Activated effector memory CD4-positive, alpha-beta T cell treated with Interleukin-2 at 50 U/mL for 16 hours (primary cell): ENCODE measurements at regions not wholly inside any gene's neighbourhood (a gene's known extent, or its start where the extent isn't known, plus 50 kb on each side); places are given as distances from the start of the nearest gene placed in this dataset.
A peak's percentile ranks its signal among the peaks of the same experiment; 100 is the strongest.
"Not testable (repeated sequence)": the region's sequence is repeated elsewhere in the genome, so short reads cannot be mapped to it uniquely, and the experiment has no call there.

Experiments
- DNase-seq: peaks from one replicate; pipeline ENCODE4 v3.0.0-alpha.2; 2020

- DNase-seq = no peak
Measured at GRCh38 chr2:238763471-238763995, 84.4 kb upstream of the TWIST2 start.

GRCh38 chr2:238765590-238765989 is 82.3 kb upstream of the TWIST2 start:
- no peak for DNase-seq

GRCh38 chr2:238771218-238771617 is 76.7 kb upstream of the TWIST2 start:
- DNase-seq = no peak

- DNase-seq = no peak
Measured at GRCh38 chr2:238771639-238772038, 76.2 kb upstream of the TWIST2 start.

- no peak for DNase-seq
Measured at GRCh38 chr2:238772635-238773297, 75.1 kb upstream of the TWIST2 start.

- DNase-seq = no peak
Measured at GRCh38 chr2:238773472-238773871, 74.4 kb upstream of the TWIST2 start.

- no peak for DNase-seq
Measured at GRCh38 chr2:238774071-238774470, 73.8 kb upstream of the TWIST2 start.

GRCh38 chr2:238774980-238775509 is 72.8 kb upstream of the TWIST2 start:
- no peak for DNase-seq

- DNase-seq = no peak
Measured at GRCh38 chr2:238775591-238775990, 72.3 kb upstream of the TWIST2 start.

GRCh38 chr2:238776003-238776760 is 71.7 kb upstream of the TWIST2 start:
- DNase-seq = no peak

- not testable (repeated sequence) for DNase-seq
Measured at GRCh38 chr2:238776761-238777046, 71.2 kb upstream of the TWIST2 start.

GRCh38 chr2:238777369-238778067 is 70.4 kb upstream of the TWIST2 start:
- DNase-seq = no peak

- peak; percentile 24 for DNase-seq
Measured at GRCh38 chr2:238784671-238785527, 63.0 kb upstream of the TWIST2 start.

- no peak for DNase-seq
Measured at GRCh38 chr2:238785528-238785860, 62.4 kb upstream of the TWIST2 start.

GRCh38 chr2:238786379-238786778 is 61.5 kb upstream of the TWIST2 start:
- DNase-seq = no peak

- DNase-seq = no peak
Measured at GRCh38 chr2:238786792-238787490, 60.9 kb upstream of the TWIST2 start.

- no peak for DNase-seq
Measured at GRCh38 chr2:238787501-238787900, 60.4 kb upstream of the TWIST2 start.

GRCh38 chr2:238789317-238789806 is 58.5 kb upstream of the TWIST2 start:
- no peak for DNase-seq

- DNase-seq = no peak
Measured at GRCh38 chr2:238790126-238790832, 57.6 kb upstream of the TWIST2 start.

- DNase-seq = no peak
Measured at GRCh38 chr2:238790833-238791230, 57.1 kb upstream of the TWIST2 start.

GRCh38 chr2:238791354-238791753 is 56.5 kb upstream of the TWIST2 start:
- no peak for DNase-seq
